Activated naive CD4-positive, alpha-beta T cell treated with anti-CD3 and anti-CD28 coated beads, Interleukin-2, amount 10 ng/mL, durations not matched to agents 7 days and 5 days (primary cell): ENCODE measurements at regions not wholly inside any gene's neighbourhood (a gene's known extent, or its start where the extent isn't known, plus 50 kb on each side); places are given as distances from the start of the nearest gene placed in this dataset.
"Not testable (repeated sequence)": the region's sequence is repeated elsewhere in the genome, so short reads cannot be mapped to it uniquely, and the experiment has no call there.

Source experiments
- CTCF ChIA-PET: fragments of 350-600 bp; sonication (Branson Sonifier 250); formaldehyde crosslinking; loops from one replicate; lab custom pipeline; 2021; ENCODE audit warnings: antibody characterized with exemption; lab: Charles Lee
- DNase-seq: peaks from one replicate; pipeline ENCODE4 v3.0.0-alpha.2; 2020
- H3K27ac Mint-ChIP-seq: one replicate; pipeline ENCODE4 v1.8.0; 2021; ENCODE audit warnings: mild to moderate bottlenecking, moderate library complexity, mixed read lengths
- H3K27me3 Mint-ChIP-seq: one replicate; pipeline ENCODE4 v1.8.0; 2021; ENCODE audit warnings: mild to moderate bottlenecking, mixed read lengths
- H3K36me3 Mint-ChIP-seq: one replicate; pipeline ENCODE4 v1.8.0; 2021; ENCODE audit warnings: mixed read lengths
- H3K4me1 Mint-ChIP-seq: one replicate; pipeline ENCODE4 v1.8.0; 2021; ENCODE audit warnings: mixed read lengths
- H3K4me3 Mint-ChIP-seq: one replicate; pipeline ENCODE4 v1.8.0; 2021; ENCODE audit warnings: mild to moderate bottlenecking, moderate library complexity, mixed read lengths
- H3K9me3 Mint-ChIP-seq: one replicate; pipeline ENCODE4 v1.8.0; 2021; ENCODE audit warnings: mixed read lengths

- Mint-ChIP-seq H3K27ac (no peak overlapping the region), H3K9me3 (peaks cover 2% of the 10 kb centered on the region), H3K4me1 (no peaks in the 10 kb centered on the region), H3K27me3 (no peaks in the 10 kb centered on the region), H3K4me3 (no peak overlapping the region), H3K36me3 (no peaks in the 10 kb centered on the region)
- CTCF ChIA-PET, result no interaction called here
- DNase-seq, result no peak
Measured at GRCh38 chr9:25519286-25519685, 159.0 kb downstream of the TUSC1 start.

GRCh38 chr9:25517701-25518100 is 160.5 kb downstream of the TUSC1 start:
- CTCF ChIA-PET, result no interaction called here
- H3K27me3 Mint-ChIP-seq, result no peaks in the 10 kb centered on the region
- peaks cover 3% of the 10 kb centered on the region for H3K9me3 Mint-ChIP-seq

GRCh38 chr9:25513509-25514033 is 164.7 kb downstream of the TUSC1 start:
- H3K27me3 Mint-ChIP-seq, result no peaks in the 10 kb centered on the region
- H3K4me3 Mint-ChIP-seq, result no peak overlapping the region
- H3K36me3 Mint-ChIP-seq, result no peaks in the 10 kb centered on the region
- no peaks in the 10 kb centered on the region for H3K4me1 Mint-ChIP-seq
- CTCF ChIA-PET, result no interaction called here
- DNase-seq, result no peak
- no peak overlapping the region for H3K27ac Mint-ChIP-seq
- peaks cover 5% of the 10 kb centered on the region for H3K9me3 Mint-ChIP-seq

More at GRCh38 chr9:25517701-25518100, 160.5 kb downstream of the TUSC1 start:
- Mint-ChIP-seq H3K4me1 (no peaks in the 10 kb centered on the region), H3K4me3 (no peak overlapping the region), H3K36me3 (no peaks in the 10 kb centered on the region), H3K27ac (no peak overlapping the region)
- no peak for DNase-seq

GRCh38 chr9:25505644-25506043 is 172.6 kb downstream of the TUSC1 start:
- CTCF ChIA-PET, result no interaction called here
- no peak overlapping the region for H3K27ac Mint-ChIP-seq
- H3K4me3 Mint-ChIP-seq, result no peak overlapping the region
- no peaks in the 10 kb centered on the region for H3K36me3 Mint-ChIP-seq
- no peak for DNase-seq
- no peaks in the 10 kb centered on the region for H3K27me3 Mint-ChIP-seq
- H3K9me3 Mint-ChIP-seq, result peaks cover 31% of the 10 kb centered on the region
- no peaks in the 10 kb centered on the region for H3K4me1 Mint-ChIP-seq

- no peaks in the 10 kb centered on the region for H3K36me3 Mint-ChIP-seq
- no peak for DNase-seq
- no peaks in the 10 kb centered on the region for H3K27me3 Mint-ChIP-seq
- CTCF ChIA-PET, result no interaction called here
- no peaks in the 10 kb centered on the region for H3K4me1 Mint-ChIP-seq
- H3K9me3 Mint-ChIP-seq, result peaks cover 6% of the 10 kb centered on the region
- no peak overlapping the region for H3K4me3 Mint-ChIP-seq
- no peak overlapping the region for H3K27ac Mint-ChIP-seq
Measured at GRCh38 chr9:25481372-25481771, 196.9 kb downstream of the TUSC1 start.

- no peak overlapping the region for H3K27ac Mint-ChIP-seq
Measured at GRCh38 chr9:25480696-25481095, 197.5 kb downstream of the TUSC1 start.

GRCh38 chr9:25472681-25473080 is 205.6 kb downstream of the TUSC1 start:
- peaks cover 32% of the 10 kb centered on the region for H3K9me3 Mint-ChIP-seq

More at GRCh38 chr9:25480696-25481095, 197.5 kb downstream of the TUSC1 start:
- no peaks in the 10 kb centered on the region for H3K27me3 Mint-ChIP-seq
- H3K36me3 Mint-ChIP-seq, result no peaks in the 10 kb centered on the region
- no peak overlapping the region for H3K4me3 Mint-ChIP-seq
- H3K4me1 Mint-ChIP-seq, result no peaks in the 10 kb centered on the region
- peaks cover under 1% of the 10 kb centered on the region for H3K9me3 Mint-ChIP-seq
- CTCF ChIA-PET, result no interaction called here
- DNase-seq, result no peak

DNA sequence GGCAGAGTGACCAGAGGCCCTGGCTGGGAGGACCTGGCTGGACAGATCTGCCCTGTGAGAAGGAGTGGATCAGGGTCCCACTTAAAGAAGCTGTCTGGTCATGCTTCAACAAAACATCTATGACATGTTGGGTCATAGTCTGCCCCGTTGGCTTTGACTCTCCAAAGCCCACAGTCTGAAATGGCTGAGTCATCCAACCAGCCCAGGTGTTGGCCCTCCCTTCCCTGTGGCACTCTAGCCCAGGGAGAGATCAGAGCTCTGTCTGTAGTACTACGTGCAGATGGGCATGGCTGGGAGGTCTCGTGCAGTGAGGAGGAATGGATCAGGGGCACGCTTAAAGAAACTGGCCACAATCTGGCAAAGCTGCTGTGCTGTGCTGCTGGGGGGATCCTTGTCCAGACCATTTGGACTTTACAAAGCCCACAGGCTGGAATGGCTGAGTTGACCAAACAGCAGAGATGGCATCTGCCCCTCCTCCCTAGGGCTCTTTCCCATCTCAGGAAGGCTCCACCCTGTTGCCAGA is 206.1 kb downstream of the TUSC1 start:
- no peaks in the 10 kb centered on the region for H3K36me3 Mint-ChIP-seq
- no peaks in the 10 kb centered on the region for H3K4me1 Mint-ChIP-seq
- peaks cover 33% of the 10 kb centered on the region for H3K9me3 Mint-ChIP-seq
- no peaks in the 10 kb centered on the region for H3K27me3 Mint-ChIP-seq
- CTCF ChIA-PET, result no interaction called here
- no peak for DNase-seq
- H3K27ac Mint-ChIP-seq, result no peak overlapping the region
- H3K4me3 Mint-ChIP-seq, result no peak overlapping the region

More at GRCh38 chr9:25472681-25473080, 205.6 kb downstream of the TUSC1 start:
- CTCF ChIA-PET, result no interaction called here
- DNase-seq, result no peak
- Mint-ChIP-seq H3K27ac (no peak overlapping the region), H3K4me3 (no peak overlapping the region), H3K27me3 (no peaks in the 10 kb centered on the region), H3K36me3 (no peaks in the 10 kb centered on the region), H3K4me1 (no peaks in the 10 kb centered on the region)

DNA sequence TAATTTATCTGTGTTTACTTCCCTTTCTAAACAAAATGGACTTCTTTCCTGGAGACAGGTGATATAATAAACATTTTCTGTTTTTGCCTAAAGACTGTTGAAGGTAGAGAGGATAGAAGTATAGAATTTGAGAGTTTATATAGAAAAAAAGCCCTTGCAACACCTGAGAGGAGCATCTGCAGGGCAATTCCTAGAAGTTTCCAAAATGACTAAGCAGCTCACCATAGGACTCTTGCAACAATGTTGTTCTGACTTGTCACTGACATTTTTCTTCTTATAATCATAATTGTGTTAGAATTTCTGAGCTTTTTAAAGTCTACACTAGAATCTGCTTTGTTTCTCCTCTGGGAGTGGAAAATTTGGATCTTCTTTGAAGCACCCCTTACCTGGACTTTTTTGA is 216.8 kb downstream of the TUSC1 start:
- DNase-seq, result no peak
- H3K4me3 Mint-ChIP-seq, result no peak overlapping the region
- no peak overlapping the region for H3K27ac Mint-ChIP-seq
- H3K9me3 Mint-ChIP-seq, result peaks cover 9% of the 10 kb centered on the region
- no peaks in the 10 kb centered on the region for H3K27me3 Mint-ChIP-seq
- CTCF ChIA-PET, result no interaction called here
- no peaks in the 10 kb centered on the region for H3K4me1 Mint-ChIP-seq
- H3K36me3 Mint-ChIP-seq, result no peaks in the 10 kb centered on the region

- Mint-ChIP-seq H3K27ac (no peak overlapping the region), H3K4me1 (no peaks in the 10 kb centered on the region), H3K27me3 (no peaks in the 10 kb centered on the region), H3K4me3 (no peak overlapping the region), H3K36me3 (no peaks in the 10 kb centered on the region), H3K9me3 (peaks cover 10% of the 10 kb centered on the region)
- CTCF ChIA-PET, result no interaction called here
- no peak for DNase-seq
Measured at GRCh38 chr9:25453875-25454274, 224.4 kb downstream of the TUSC1 start.

DNA sequence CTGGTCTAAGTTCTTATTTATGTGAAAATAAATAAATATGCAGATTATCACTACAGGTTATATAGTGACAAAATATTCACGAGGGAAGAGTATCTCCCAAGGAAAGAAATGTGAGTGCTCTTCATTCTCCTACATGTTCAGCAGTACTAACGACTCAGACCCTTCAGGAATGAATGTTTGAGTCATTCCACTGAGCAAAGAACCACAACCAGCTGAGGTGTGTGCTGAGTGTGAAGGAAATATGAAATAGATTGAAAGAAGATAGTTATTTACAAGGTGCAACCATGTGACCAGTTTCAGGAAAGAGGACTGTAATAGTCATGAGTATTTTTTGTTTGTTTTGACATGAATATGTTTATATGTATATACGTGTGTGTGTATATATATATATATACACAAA is 228.7 kb downstream of the TUSC1 start:
- Mint-ChIP-seq H3K27me3 (no peaks in the 10 kb centered on the region), H3K4me1 (no peaks in the 10 kb centered on the region), H3K36me3 (no peaks in the 10 kb centered on the region), H3K4me3 (no peak overlapping the region), H3K9me3 (peaks cover 3% of the 10 kb centered on the region), H3K27ac (no peak overlapping the region)
- DNase-seq, result no peak
- CTCF ChIA-PET, result no interaction called here

DNA sequence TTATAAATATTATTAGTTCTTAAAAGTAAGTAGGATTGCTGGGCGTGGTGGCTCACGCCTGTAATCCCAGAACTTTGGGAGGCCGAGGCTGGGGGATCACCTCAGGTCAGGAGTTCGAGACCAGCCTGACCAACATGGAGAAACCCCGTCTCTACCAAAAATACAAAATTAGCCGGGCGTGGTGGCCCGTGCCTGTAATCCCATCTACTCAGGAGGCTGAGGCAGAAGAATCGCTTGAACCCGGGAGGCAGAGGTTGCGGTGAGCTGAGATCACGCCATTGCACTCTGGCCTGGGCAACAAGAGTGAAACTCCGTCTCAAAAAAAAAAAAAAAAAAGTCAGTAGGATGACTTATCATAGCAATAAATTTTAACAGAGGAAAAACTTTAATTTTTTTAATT is 232.5 kb downstream of the TUSC1 start:
- H3K27ac Mint-ChIP-seq, H3K36me3 Mint-ChIP-seq, H3K4me1 Mint-ChIP-seq, DNase-seq, H3K9me3 Mint-ChIP-seq, H3K4me3 Mint-ChIP-seq, H3K27me3 Mint-ChIP-seq, CTCF ChIA-PET: not testable (repeated sequence)

- no peak overlapping the region for H3K27ac Mint-ChIP-seq
- no peaks in the 10 kb centered on the region for H3K4me1 Mint-ChIP-seq
- CTCF ChIA-PET, result no interaction called here
- no peak overlapping the region for H3K4me3 Mint-ChIP-seq
- DNase-seq, result no peak
- H3K27me3 Mint-ChIP-seq, result no peaks in the 10 kb centered on the region
- no peaks in the 10 kb centered on the region for H3K36me3 Mint-ChIP-seq
- peaks cover 5% of the 10 kb centered on the region for H3K9me3 Mint-ChIP-seq
Measured at GRCh38 chr9:25442526-25442925, 235.7 kb downstream of the TUSC1 start.

DNA sequence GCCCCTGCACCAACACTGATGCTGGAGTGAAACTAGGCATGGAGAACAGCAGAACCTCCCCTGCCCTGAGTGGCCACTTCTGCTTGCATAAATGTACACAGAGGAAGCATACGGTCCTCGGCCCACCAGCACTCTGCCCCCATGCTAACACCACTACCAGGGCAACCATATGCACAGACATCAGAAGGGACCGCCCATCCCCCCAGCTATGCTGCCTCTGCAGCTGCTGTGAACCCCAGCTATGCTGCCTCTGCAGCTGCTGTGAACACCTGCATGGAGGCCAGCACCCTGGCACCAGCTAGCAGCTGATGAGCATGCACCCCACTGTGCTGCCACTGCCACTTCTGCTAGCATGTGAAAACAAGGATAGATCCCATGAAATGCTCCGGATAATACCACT is 250.3 kb downstream of the TUSC1 start:
- Mint-ChIP-seq H3K27me3 (no peaks in the 10 kb centered on the region), H3K27ac (no peak overlapping the region), H3K9me3 (peaks cover 25% of the 10 kb centered on the region), H3K4me1 (no peaks in the 10 kb centered on the region), H3K4me3 (no peak overlapping the region), H3K36me3 (no peaks in the 10 kb centered on the region)
- CTCF ChIA-PET, result no interaction called here
- DNase-seq, result no peak

DNA sequence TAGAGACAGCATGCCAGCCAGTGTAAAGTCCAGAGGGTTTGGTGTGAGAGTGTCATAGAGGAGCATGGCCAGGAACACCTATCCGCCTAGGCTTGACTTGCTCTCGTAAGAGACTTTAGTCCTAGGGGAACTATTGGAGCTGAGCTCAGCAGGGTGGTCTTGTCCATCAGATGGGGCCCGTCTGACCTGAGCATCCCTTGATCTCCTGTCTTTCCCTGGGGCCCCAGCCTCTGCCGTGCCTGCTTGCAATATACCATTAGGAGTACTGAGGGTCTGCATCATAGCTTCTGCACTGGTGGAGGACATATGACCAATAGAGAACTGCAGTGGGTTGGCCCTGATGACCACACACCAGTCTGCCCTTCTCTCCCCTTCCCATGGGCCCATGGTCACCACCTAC is 251.0 kb downstream of the TUSC1 start:
- Mint-ChIP-seq H3K27ac (no peak overlapping the region), H3K36me3 (no peaks in the 10 kb centered on the region), H3K4me3 (no peak overlapping the region), H3K9me3 (peaks cover 26% of the 10 kb centered on the region), H3K4me1 (no peaks in the 10 kb centered on the region), H3K27me3 (no peaks in the 10 kb centered on the region)
- DNase-seq, result no peak
- CTCF ChIA-PET, result no interaction called here

DNA sequence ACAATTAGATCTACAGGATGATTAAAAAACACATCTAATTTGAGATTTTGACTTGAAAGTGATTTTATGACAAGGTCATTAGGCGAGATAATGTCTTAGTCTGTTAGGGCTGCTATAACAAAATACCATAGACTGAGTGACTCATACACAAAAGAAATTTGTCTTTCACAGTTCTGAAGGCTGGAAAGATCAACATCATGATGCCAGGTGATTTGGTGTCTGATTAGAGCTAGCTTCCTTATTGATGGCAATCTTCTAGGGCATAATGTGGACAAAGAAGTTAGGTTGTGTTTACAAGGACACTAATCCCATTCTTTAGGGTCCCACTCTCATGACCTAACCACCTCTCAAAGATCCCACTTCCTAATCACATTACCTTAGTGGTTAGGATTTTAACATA is 256.7 kb downstream of the TUSC1 start:
- Mint-ChIP-seq H3K36me3 (no peaks in the 10 kb centered on the region), H3K27me3 (no peaks in the 10 kb centered on the region), H3K9me3 (peaks cover 13% of the 10 kb centered on the region), H3K4me3 (no peak overlapping the region), H3K4me1 (no peaks in the 10 kb centered on the region), H3K27ac (no peak overlapping the region)
- CTCF ChIA-PET, result no interaction called here
- no peak for DNase-seq
